Neural cell (in vitro differentiated cells): ENCODE measurements at regions not wholly inside any gene's neighbourhood (a gene's known extent, or its start where the extent isn't known, plus 50 kb on each side); places are given as distances from the start of the nearest gene placed in this dataset.

Source experiments
- H2AFZ ChIP-seq: fragments of 200-600, 300-800 bp; sonication (generic), shearing (Covaris generic); 2 replicates; pipeline ENCODE4 v1.6.0; 2014; ENCODE audit warnings: low read depth, mild to moderate bottlenecking, antibody characterized with exemption, low read length, moderate library complexity
- H3F3A ChIP-seq: fragments of 200-600 bp; shearing (Covaris generic); 2 replicates; pipeline ENCODE4 v1.6.1; 2016; ENCODE audit warnings: mild to moderate bottlenecking, moderate library complexity, mixed read lengths, antibody characterized with exemption, low read length; ENCODE audit not compliant: insufficient read depth, poor library complexity, severe bottlenecking
- H3K27ac ChIP-seq: fragments of 200-600, 300-800 bp; sonication (generic), shearing (Covaris generic); 2 replicates; pipeline ENCODE4 v1.5.1; 2014; ENCODE audit warnings: mild to moderate bottlenecking, low read length, moderate library complexity
- H3K27me3 ChIP-seq: fragments of 300-800, 200-600 bp; sonication (generic), shearing (Covaris generic); 2 replicates; pipeline ENCODE4 v1.6.0; 2014; ENCODE audit warnings: mild to moderate bottlenecking, low read depth, low read length, moderate library complexity; ENCODE audit not compliant: insufficient read depth
- H3K36me3 ChIP-seq: fragments of 300-800, 200-600 bp; sonication (generic), shearing (Covaris generic); 2 replicates; pipeline ENCODE4 v1.5.1; 2014; ENCODE audit warnings: mild to moderate bottlenecking, antibody characterized with exemption, low read length, moderate library complexity; ENCODE audit not compliant: insufficient read depth
- H3K4me2 ChIP-seq: fragments of 300-800, 200-600 bp; sonication (generic), shearing (Covaris generic); 2 replicates; pipeline ENCODE4 v1.6.0; 2014; ENCODE audit warnings: mild to moderate bottlenecking, low read length
- H3K4me3 ChIP-seq: fragments of 300-800, 200-600 bp; sonication (generic), shearing (Covaris generic); 2 replicates; pipeline ENCODE4 v1.5.1; 2014; ENCODE audit warnings: mild to moderate bottlenecking, low read length, moderate library complexity
- H3K79me2 ChIP-seq: fragments of 200-600 bp; shearing (Covaris generic); replicated peaks from 2 replicates; pipeline ENCODE4 v1.6.0; 2014; ENCODE audit warnings: mild to moderate bottlenecking, low read length, moderate library complexity; ENCODE audit not compliant: insufficient read depth
- H3K9ac ChIP-seq: fragments of 300-800, 200-600 bp; sonication (generic), shearing (Covaris generic); 2 replicates; pipeline ENCODE4 v1.6.1; 2016; ENCODE audit warnings: mild to moderate bottlenecking, low read length, mixed read lengths
- H3K9me2 ChIP-seq: fragments of 200-600 bp; shearing (Covaris generic); 2 replicates; pipeline ENCODE4 v1.6.1; 2016; ENCODE audit warnings: mild to moderate bottlenecking, low read length, mixed read lengths; ENCODE audit not compliant: insufficient read depth
- H3K9me3 ChIP-seq: fragments of 200-600, 300-800 bp; sonication (generic), shearing (Covaris generic); 2 replicates; pipeline ENCODE4 v1.6.1; 2016; ENCODE audit warnings: mild to moderate bottlenecking, mixed run types, low read length, moderate library complexity, mixed read lengths
- H4K20me1 ChIP-seq: fragments of 200-600 bp; shearing (Covaris generic); 2 replicates; pipeline ENCODE4 v1.6.1; 2016; ENCODE audit warnings: mild to moderate bottlenecking, mixed run types; ENCODE audit not compliant: insufficient read depth
- EP300 ChIP-seq: fragments of 450-650 bp; conservative IDR thresholded peaks from 2 replicates; pipeline ENCODE4 v1.6.1; 2014; ENCODE audit warnings: antibody characterized with exemption, mild to moderate bottlenecking, moderate library complexity; ENCODE audit not compliant: poor library complexity, severe bottlenecking
- EZH2 ChIP-seq: fragments of 200-600, 300-800 bp; shearing (Covaris generic), sonication (generic); IDR thresholded peaks from 2 replicates; pipeline ENCODE4 v1.6.1; 2014; ENCODE audit warnings: antibody characterized with exemption, low read length, borderline replicate concordance, mild to moderate bottlenecking; ENCODE audit not compliant: insufficient read depth, poor library complexity, severe bottlenecking
- RAD21 ChIP-seq: fragments of 450-650 bp; conservative IDR thresholded peaks from 2 replicates; pipeline ENCODE4 v1.6.1; 2014; ENCODE audit warnings: antibody characterized with exemption, mild to moderate bottlenecking, moderate library complexity
- SMC3 ChIP-seq: fragments of 450-650 bp; conservative IDR thresholded peaks from 2 replicates; pipeline ENCODE4 v1.6.1; 2014; ENCODE audit warnings: antibody characterized with exemption, mild to moderate bottlenecking, moderate library complexity; ENCODE audit not compliant: poor library complexity
- TAF1 ChIP-seq: IDR thresholded peaks from 2 replicates; pipeline ENCODE4 v1.6.1; 2012; ENCODE audit warnings: low read depth
- TF ChIP-seq, protein P1 (sequence below): fragments of 450-650 bp; IDR thresholded peaks from 2 replicates; pipeline ENCODE4 v1.5.1; 2014; ENCODE audit warnings: antibody characterized with exemption, mild to moderate bottlenecking, moderate library complexity; ENCODE audit not compliant: poor library complexity, severe bottlenecking
- TF ChIP-seq, protein P2 (sequence below): IDR thresholded peaks from 2 replicates; pipeline ENCODE4 v1.6.1; 2012; ENCODE audit warnings: borderline replicate concordance

DNA sequence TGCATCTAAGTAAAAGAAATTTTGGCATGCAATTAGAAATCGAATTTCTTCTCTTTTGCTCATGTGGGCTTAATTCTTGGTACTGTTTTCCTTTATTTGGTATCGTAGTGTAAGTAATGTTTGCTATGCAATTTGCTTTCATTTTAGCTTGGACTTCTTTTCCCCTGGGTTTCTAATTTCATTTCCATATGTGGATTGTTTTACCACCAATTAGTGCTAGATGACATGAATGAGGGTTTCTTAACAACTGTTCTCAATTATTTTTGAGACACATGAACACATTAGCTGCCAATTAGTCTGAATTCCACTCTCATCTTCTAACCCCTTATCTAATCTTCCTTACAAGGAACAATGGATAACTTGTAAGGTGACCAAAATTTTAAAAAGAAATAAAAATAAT is 1047.2 kb upstream of the PIK3C3 start:
- no peaks in the 10 kb centered on the region for H4K20me1 ChIP-seq
- no peaks in the 10 kb centered on the region for H3K9me2 ChIP-seq
- no peaks in the 10 kb centered on the region for H3K9me3 ChIP-seq
- no peak overlapping the region for H3K9ac ChIP-seq
- H3F3A ChIP-seq, result no peaks in the 10 kb centered on the region
- no peak overlapping the region for H3K4me2 ChIP-seq
- no peaks in the 10 kb centered on the region for H3K79me2 ChIP-seq
- no peaks in the 10 kb centered on the region for H3K36me3 ChIP-seq
- no peak overlapping the region for H2AFZ ChIP-seq
- H3K27me3 ChIP-seq, result no peaks in the 10 kb centered on the region
- TF ChIP-seq, protein P1, sequence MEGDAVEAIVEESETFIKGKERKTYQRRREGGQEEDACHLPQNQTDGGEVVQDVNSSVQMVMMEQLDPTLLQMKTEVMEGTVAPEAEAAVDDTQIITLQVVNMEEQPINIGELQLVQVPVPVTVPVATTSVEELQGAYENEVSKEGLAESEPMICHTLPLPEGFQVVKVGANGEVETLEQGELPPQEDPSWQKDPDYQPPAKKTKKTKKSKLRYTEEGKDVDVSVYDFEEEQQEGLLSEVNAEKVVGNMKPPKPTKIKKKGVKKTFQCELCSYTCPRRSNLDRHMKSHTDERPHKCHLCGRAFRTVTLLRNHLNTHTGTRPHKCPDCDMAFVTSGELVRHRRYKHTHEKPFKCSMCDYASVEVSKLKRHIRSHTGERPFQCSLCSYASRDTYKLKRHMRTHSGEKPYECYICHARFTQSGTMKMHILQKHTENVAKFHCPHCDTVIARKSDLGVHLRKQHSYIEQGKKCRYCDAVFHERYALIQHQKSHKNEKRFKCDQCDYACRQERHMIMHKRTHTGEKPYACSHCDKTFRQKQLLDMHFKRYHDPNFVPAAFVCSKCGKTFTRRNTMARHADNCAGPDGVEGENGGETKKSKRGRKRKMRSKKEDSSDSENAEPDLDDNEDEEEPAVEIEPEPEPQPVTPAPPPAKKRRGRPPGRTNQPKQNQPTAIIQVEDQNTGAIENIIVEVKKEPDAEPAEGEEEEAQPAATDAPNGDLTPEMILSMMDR, result no peak
- TF ChIP-seq SMC3, result no peak
- TF ChIP-seq EZH2, result no peak
- H3K27ac ChIP-seq, result no peak overlapping the region
- no peak overlapping the region for H3K4me3 ChIP-seq

DNA sequence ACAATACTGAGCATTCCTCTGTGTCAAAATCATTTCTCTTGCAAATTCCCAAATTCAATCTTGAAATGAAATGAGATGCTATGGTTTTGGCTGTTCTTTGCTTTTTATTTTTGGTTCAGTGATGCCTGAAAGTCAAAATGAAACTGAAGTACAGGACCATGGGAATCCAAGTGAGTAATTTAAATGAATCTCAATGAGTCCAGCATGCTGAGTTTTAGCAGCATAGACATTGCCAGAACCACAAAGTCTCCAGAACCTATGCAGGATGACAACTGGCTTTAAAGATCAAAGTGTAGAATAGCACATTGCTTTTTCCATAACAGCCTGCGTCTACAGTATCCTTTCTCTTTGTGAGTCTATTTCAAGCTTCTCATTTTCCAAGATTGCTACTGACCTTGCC is 1050.7 kb upstream of the PIK3C3 start:
- H2AFZ ChIP-seq, result no peak overlapping the region
- TF ChIP-seq, protein P1, result no peak
- no peak for TF ChIP-seq TAF1
- H3K9ac ChIP-seq, result no peak overlapping the region
- H3K79me2 ChIP-seq, result no peaks in the 10 kb centered on the region
- no peak overlapping the region for H3K4me2 ChIP-seq
- H4K20me1 ChIP-seq, result no peaks in the 10 kb centered on the region
- no peaks in the 10 kb centered on the region for H3K36me3 ChIP-seq
- H3K4me3 ChIP-seq, result no peak overlapping the region
- H3K9me2 ChIP-seq, result no peaks in the 10 kb centered on the region
- no peaks in the 10 kb centered on the region for H3K27me3 ChIP-seq
- H3F3A ChIP-seq, result no peaks in the 10 kb centered on the region
- H3K27ac ChIP-seq, result no peak overlapping the region
- no peaks in the 10 kb centered on the region for H3K9me3 ChIP-seq

DNA sequence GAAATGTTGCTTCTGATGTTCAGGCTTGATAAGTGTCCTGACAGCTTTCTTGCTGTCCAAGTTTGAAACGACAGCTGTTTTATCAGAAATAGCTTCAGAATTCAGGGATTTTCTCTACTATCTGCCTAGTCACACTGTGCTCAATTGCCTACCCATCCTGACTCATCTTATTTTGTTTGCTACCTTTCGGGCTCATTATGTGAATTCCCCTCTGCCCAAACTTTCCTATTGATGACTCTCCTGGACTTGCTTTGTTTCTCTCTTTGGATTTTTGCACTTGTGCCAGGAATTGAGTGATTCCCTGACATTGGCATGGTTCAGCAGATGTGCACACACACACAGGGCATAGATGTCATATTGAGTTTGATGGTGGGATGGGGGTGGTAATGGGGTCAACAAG is 1052.6 kb upstream of the PIK3C3 start:
- Histone ChIP-seq H3K36me3 (no peaks in the 10 kb centered on the region), H3K79me2 (no peaks in the 10 kb centered on the region), H3K27ac (no peak overlapping the region), H3K9ac (no peak overlapping the region), H3K4me2 (no peak overlapping the region), H3K4me3 (no peak overlapping the region), H3K9me2 (no peaks in the 10 kb centered on the region), H3F3A (no peaks in the 10 kb centered on the region), H2AFZ (no peak overlapping the region), H3K27me3 (no peaks in the 10 kb centered on the region), H4K20me1 (no peaks in the 10 kb centered on the region), H3K9me3 (no peaks in the 10 kb centered on the region)
- TF ChIP-seq TAF1, result no peak
- TF ChIP-seq EP300, result no peak
- no peak for TF ChIP-seq EZH2
- no peak for TF ChIP-seq SMC3
- TF ChIP-seq, protein P2, sequence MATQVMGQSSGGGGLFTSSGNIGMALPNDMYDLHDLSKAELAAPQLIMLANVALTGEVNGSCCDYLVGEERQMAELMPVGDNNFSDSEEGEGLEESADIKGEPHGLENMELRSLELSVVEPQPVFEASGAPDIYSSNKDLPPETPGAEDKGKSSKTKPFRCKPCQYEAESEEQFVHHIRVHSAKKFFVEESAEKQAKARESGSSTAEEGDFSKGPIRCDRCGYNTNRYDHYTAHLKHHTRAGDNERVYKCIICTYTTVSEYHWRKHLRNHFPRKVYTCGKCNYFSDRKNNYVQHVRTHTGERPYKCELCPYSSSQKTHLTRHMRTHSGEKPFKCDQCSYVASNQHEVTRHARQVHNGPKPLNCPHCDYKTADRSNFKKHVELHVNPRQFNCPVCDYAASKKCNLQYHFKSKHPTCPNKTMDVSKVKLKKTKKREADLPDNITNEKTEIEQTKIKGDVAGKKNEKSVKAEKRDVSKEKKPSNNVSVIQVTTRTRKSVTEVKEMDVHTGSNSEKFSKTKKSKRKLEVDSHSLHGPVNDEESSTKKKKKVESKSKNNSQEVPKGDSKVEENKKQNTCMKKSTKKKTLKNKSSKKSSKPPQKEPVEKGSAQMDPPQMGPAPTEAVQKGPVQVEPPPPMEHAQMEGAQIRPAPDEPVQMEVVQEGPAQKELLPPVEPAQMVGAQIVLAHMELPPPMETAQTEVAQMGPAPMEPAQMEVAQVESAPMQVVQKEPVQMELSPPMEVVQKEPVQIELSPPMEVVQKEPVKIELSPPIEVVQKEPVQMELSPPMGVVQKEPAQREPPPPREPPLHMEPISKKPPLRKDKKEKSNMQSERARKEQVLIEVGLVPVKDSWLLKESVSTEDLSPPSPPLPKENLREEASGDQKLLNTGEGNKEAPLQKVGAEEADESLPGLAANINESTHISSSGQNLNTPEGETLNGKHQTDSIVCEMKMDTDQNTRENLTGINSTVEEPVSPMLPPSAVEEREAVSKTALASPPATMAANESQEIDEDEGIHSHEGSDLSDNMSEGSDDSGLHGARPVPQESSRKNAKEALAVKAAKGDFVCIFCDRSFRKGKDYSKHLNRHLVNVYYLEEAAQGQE, result no peak
- TF ChIP-seq, protein P1, result no peak
- TF ChIP-seq RAD21, result no peak
